ENCODE measurements at regions not wholly inside any gene's neighbourhood (a gene's known extent, or its start where the extent isn't known, plus 50 kb on each side); places are given as distances from the start of the nearest gene placed in this dataset.
A peak's percentile ranks its signal among the peaks of the same experiment; 100 is the strongest.

GRCh38 chr2:6556755-6557154 lies 309.0 kb downstream of the CMPK2 start:
- DNase-seq (ENCODE audit: low read depth), result peak; percentile 50
- no peak for TF ChIP-seq CTCF (conservative IDR thresholded peaks at IDR 0.05; ENCODE audit: low read depth, low read length)
- H3K4me3 ChIP-seq (ENCODE audit: low read length), result no peak overlapping the region

GRCh38 chr2:6557737-6558136 lies 308.0 kb downstream of the CMPK2 start:
- H3K4me3 ChIP-seq (ENCODE audit: low read length), result no peak overlapping the region
- no peak for TF ChIP-seq CTCF (conservative IDR thresholded peaks at IDR 0.05; ENCODE audit: low read depth, low read length)
- no peak for DNase-seq (ENCODE audit: low read depth)

GRCh38 chr2:6562771-6563170 lies 302.9 kb downstream of the CMPK2 start:
- DNase-seq (ENCODE audit: low read depth), result no peak
- no peak overlapping the region for H3K4me3 ChIP-seq (ENCODE audit: low read length)
- no peak for TF ChIP-seq CTCF (conservative IDR thresholded peaks at IDR 0.05; ENCODE audit: low read depth, low read length)

GRCh38 chr2:6564326-6564725 lies 301.4 kb downstream of the CMPK2 start:
- H3K4me3 ChIP-seq (ENCODE audit: low read length), result no peak overlapping the region
- DNase-seq (ENCODE audit: low read depth), result peak; percentile 31
- no peak for TF ChIP-seq CTCF (conservative IDR thresholded peaks at IDR 0.05; ENCODE audit: low read depth, low read length)

GRCh38 chr2:6574121-6574520 lies 291.6 kb downstream of the CMPK2 start:
- TF ChIP-seq CTCF (conservative IDR thresholded peaks at IDR 0.05; ENCODE audit: low read depth, low read length), result no peak
- no peak for DNase-seq (ENCODE audit: low read depth)
- no peak overlapping the region for H3K4me3 ChIP-seq (ENCODE audit: low read length)

- no peak for TF ChIP-seq CTCF (conservative IDR thresholded peaks at IDR 0.05; ENCODE audit: low read depth, low read length)
- no peak overlapping the region for H3K4me3 ChIP-seq (ENCODE audit: low read length)
- no peak for DNase-seq (ENCODE audit: low read depth)
Observed at GRCh38 chr2:6576302-6576701, 289.4 kb downstream of the CMPK2 start.

- DNase-seq (ENCODE audit: low read depth), result no peak
- TF ChIP-seq CTCF (conservative IDR thresholded peaks at IDR 0.05; ENCODE audit: low read depth, low read length), result no peak
- H3K4me3 ChIP-seq (ENCODE audit: low read length), result no peak overlapping the region
Observed at GRCh38 chr2:6577960-6578359, 287.7 kb downstream of the CMPK2 start.

Measured in retinal pigment epithelial cell (primary cell).